ENCODE measurements at regions not wholly inside any gene's neighbourhood (a gene's known extent, or its start where the extent isn't known, plus 50 kb on each side); places are given as distances from the start of the nearest gene placed in this dataset.
A peak's percentile ranks its signal among the peaks of the same experiment; 100 is the strongest.

DNA sequence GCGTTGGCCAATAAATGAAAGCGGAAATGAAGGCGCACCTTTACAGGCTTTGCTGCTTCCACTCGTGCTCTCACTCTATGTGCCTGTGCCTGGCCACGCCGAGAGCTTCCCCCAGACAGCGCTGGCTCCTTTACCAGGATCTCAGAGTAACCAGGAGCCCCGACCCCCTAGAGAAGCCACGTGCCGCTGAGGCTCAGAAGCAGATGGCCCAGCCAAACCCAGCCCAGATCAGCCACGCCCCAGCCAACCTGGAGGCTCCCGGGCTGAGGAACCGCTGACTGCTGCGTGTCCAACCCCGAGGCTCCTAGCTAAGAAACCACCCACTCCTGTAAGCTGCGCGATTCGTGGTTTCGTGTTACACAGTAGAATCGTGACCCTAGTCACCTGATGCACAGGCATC, 199.3 kb downstream of the NCK2 start (continued):
- TF ChIP-seq, protein P1, sequence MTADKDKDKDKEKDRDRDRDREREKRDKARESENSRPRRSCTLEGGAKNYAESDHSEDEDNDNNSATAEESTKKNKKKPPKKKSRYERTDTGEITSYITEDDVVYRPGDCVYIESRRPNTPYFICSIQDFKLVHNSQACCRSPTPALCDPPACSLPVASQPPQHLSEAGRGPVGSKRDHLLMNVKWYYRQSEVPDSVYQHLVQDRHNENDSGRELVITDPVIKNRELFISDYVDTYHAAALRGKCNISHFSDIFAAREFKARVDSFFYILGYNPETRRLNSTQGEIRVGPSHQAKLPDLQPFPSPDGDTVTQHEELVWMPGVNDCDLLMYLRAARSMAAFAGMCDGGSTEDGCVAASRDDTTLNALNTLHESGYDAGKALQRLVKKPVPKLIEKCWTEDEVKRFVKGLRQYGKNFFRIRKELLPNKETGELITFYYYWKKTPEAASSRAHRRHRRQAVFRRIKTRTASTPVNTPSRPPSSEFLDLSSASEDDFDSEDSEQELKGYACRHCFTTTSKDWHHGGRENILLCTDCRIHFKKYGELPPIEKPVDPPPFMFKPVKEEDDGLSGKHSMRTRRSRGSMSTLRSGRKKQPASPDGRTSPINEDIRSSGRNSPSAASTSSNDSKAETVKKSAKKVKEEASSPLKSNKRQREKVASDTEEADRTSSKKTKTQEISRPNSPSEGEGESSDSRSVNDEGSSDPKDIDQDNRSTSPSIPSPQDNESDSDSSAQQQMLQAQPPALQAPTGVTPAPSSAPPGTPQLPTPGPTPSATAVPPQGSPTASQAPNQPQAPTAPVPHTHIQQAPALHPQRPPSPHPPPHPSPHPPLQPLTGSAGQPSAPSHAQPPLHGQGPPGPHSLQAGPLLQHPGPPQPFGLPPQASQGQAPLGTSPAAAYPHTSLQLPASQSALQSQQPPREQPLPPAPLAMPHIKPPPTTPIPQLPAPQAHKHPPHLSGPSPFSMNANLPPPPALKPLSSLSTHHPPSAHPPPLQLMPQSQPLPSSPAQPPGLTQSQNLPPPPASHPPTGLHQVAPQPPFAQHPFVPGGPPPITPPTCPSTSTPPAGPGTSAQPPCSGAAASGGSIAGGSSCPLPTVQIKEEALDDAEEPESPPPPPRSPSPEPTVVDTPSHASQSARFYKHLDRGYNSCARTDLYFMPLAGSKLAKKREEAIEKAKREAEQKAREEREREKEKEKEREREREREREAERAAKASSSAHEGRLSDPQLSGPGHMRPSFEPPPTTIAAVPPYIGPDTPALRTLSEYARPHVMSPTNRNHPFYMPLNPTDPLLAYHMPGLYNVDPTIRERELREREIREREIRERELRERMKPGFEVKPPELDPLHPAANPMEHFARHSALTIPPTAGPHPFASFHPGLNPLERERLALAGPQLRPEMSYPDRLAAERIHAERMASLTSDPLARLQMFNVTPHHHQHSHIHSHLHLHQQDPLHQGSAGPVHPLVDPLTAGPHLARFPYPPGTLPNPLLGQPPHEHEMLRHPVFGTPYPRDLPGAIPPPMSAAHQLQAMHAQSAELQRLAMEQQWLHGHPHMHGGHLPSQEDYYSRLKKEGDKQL (CRISPR knock-in tag; IDR thresholded peaks at IDR 0.05; ENCODE audit: borderline replicate concordance) = no peak
- TF ChIP-seq PML (IDR thresholded peaks at IDR 0.05; ENCODE audit: low read length) (no peak), L3MBTL2 (IDR thresholded peaks at IDR 0.05) (peak; percentile 89), SMC3 (conservative IDR thresholded peaks at IDR 0.05; ENCODE audit: insufficient read depth, low read depth, low read length) (no peak), NR1H2 (CRISPR knock-in tag; IDR thresholded peaks at IDR 0.05) (no peak), KDM4B (IDR thresholded peaks at IDR 0.05; ENCODE audit: borderline replicate concordance in 2 of 2, low read depth in 1 of 2) (no peak), EP400 (IDR thresholded peaks at IDR 0.05) (no peak), NFIC (IDR thresholded peaks at IDR 0.05) (no peak)
- TF ChIP-seq, protein P2, sequence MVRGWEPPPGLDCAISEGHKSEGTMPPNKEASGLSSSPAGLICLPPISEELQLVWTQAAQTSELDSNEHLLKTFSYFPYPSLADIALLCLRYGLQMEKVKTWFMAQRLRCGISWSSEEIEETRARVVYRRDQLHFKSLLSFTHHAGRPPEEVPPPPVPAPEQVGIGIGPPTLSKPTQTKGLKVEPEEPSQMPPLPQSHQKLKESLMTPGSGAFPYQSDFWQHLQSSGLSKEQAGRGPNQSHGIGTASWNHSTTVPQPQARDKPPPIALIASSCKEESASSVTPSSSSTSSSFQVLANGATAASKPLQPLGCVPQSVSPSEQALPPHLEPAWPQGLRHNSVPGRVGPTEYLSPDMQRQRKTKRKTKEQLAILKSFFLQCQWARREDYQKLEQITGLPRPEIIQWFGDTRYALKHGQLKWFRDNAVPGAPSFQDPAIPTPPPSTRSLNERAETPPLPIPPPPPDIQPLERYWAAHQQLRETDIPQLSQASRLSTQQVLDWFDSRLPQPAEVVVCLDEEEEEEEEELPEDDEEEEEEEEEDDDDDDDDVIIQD (CRISPR knock-in tag; IDR thresholded peaks at IDR 0.05) = no peak
